A549 (cell line): ENCODE measurements at regions not wholly inside any gene's neighbourhood (a gene's known extent, or its start where the extent isn't known, plus 50 kb on each side); places are given as distances from the start of the nearest gene placed in this dataset.

Source experiments
- ATAC-seq, 2 experiments: fragments of 200-7000 bp in 1 of 2; fragments of >200 bp in 1 of 2; cut with Nextera tagmentation in 1 of 2; cut with Tn5 transposase in 1 of 2; 3 replicates each; pipeline versions ENCODE4 v1.8.0 to v1.9.1; 2018 to 2020; ENCODE audit warnings: mild to moderate bottlenecking in 1 of 2, moderate library complexity in 1 of 2
- CTCF ChIA-PET: fragments of 300-600 bp; sonication (Branson Sonifier 250); formaldehyde crosslinking; extraction: SDS; loops from one replicate; lab custom pipeline; 2021; ENCODE audit warnings: antibody characterized with exemption, inconsistent platforms; lab: Yijun Ruan, JAX
- POLR2A ChIA-PET: fragments of 350-600 bp; formaldehyde crosslinking; extraction: SDS; loops from one replicate; lab custom pipeline; 2021; ENCODE audit warnings: antibody characterized with exemption, inconsistent platforms; lab: Yijun Ruan, JAX
- DNase-seq, 2 experiments: peaks; one replicate each; pipeline versions ENCODE4 v3.0.0 to v3.0.0-alpha.2; 2011 to 2016; ENCODE audit warnings: low read depth in 1 of 2, low spot score in 1 of 2
- FAIRE-seq: peaks from 2 replicates; lab custom pipeline; 2011; peaks lifted over from hg19 to GRCh38; lab: Jason Lieb, UNC
- H3K27ac ChIP-seq, 2 experiments: fragments of >200 bp; sonication (Bioruptor Twin); formaldehyde crosslinking; 3 replicates each; pipeline ENCODE4 v1.5.1; 2016 to 2017
- H3K4me1 ChIP-seq: fragments of >200 bp; sonication (Bioruptor Twin); formaldehyde crosslinking; 3 replicates; pipeline ENCODE4 v1.6.1; 2016
- H3K4me2 ChIP-seq: fragments of >200 bp; sonication (Bioruptor Twin); formaldehyde crosslinking; 3 replicates; pipeline ENCODE4 v1.6.1; 2016
- H3K4me3 ChIP-seq: fragments of >200 bp; sonication (Bioruptor Twin); formaldehyde crosslinking; 3 replicates; pipeline ENCODE4 v1.5.1; 2016
- H3K9me3 ChIP-seq: fragments of >200 bp; sonication (Bioruptor Twin); formaldehyde crosslinking; 3 replicates; pipeline ENCODE4 v1.6.1; 2016
- BHLHE40 ChIP-seq: IDR thresholded peaks from 2 replicates; pipeline ENCODE4 v1.6.1; 2012; ENCODE audit warnings: low read depth, low read length, inconsistent platforms
- CBX8 ChIP-seq: fragments of 200-600 bp; sonication (generic); IDR thresholded peaks from 2 replicates; pipeline ENCODE4 v1.6.1; 2016
- CEBPB ChIP-seq, 2 experiments: fragments of >200 bp in 1 of 2; sonication (Bioruptor Twin) in 1 of 2; formaldehyde crosslinking in 1 of 2; IDR thresholded peaks; 2 replicates each; pipeline ENCODE4 v1.6.1; 2012 to 2016
- CTCF ChIP-seq: fragments of >200 bp; sonication (Bioruptor Twin); formaldehyde crosslinking; IDR thresholded peaks from 3 replicates; pipeline ENCODE4 v1.5.1; 2016
- E2F6 ChIP-seq: IDR thresholded peaks from 2 replicates; pipeline ENCODE4 v1.6.1; 2012; ENCODE audit warnings: low read depth, borderline replicate concordance
- ELK1 ChIP-seq: fragments of 150-350 bp; IDR thresholded peaks from 2 replicates; pipeline ENCODE4 v1.6.1; 2014; ENCODE audit warnings: low read depth, mild to moderate bottlenecking, low read length
- FOSB ChIP-seq: fragments of 250-450 bp; sonication (Bioruptor Pico); IDR thresholded peaks from 2 replicates; pipeline ENCODE4 v1.5.0; 2020; ENCODE audit warnings: mild to moderate bottlenecking, moderate library complexity
- FOSL2 ChIP-seq, 2 experiments: fragments of 450-650 bp in 1 of 2; fragments of >200 bp in 1 of 2; sonication (Bioruptor Twin) in 1 of 2; formaldehyde crosslinking; IDR thresholded peaks; 2 replicates each; pipeline versions ENCODE4 v1.5.0 to v1.6.1; 2016 to 2020; ENCODE audit warnings: mild to moderate bottlenecking in 1 of 2, moderate library complexity in 1 of 2
- FOXS1 ChIP-seq: fragments of 250-450 bp; sonication (Bioruptor Pico); IDR thresholded peaks from 2 replicates; pipeline ENCODE4 v1.5.0; 2020; ENCODE audit warnings: mild to moderate bottlenecking, moderate library complexity
- GATA3 ChIP-seq: IDR thresholded peaks from 2 replicates; pipeline ENCODE4 v1.6.1; 2012; ENCODE audit warnings: borderline replicate concordance
- HDAC2 ChIP-seq: fragments of 200-600 bp; sonication (generic); IDR thresholded peaks from 2 replicates; pipeline ENCODE4 v1.6.1; 2016
- HES2 ChIP-seq: fragments of >200 bp; sonication (Bioruptor Twin); formaldehyde crosslinking; IDR thresholded peaks from 2 replicates; pipeline ENCODE4 v1.6.1; 2016
- HOXB5 ChIP-seq: fragments of 250-450 bp; sonication (Bioruptor Pico); IDR thresholded peaks from 2 replicates; pipeline ENCODE4 v1.5.0; 2020; ENCODE audit warnings: mild to moderate bottlenecking, moderate library complexity
- JUN ChIP-seq, 2 experiments: fragments of >200 bp; sonication (Bioruptor Twin); formaldehyde crosslinking; IDR thresholded peaks; 2 replicates in 1 of 2; 3 replicates in 1 of 2; pipeline ENCODE4 v1.6.1; 2016 to 2017
- JUNB ChIP-seq: fragments of >200 bp; sonication (Bioruptor Twin); formaldehyde crosslinking; IDR thresholded peaks from 2 replicates; pipeline ENCODE4 v1.6.1; 2016
- MAZ ChIP-seq: fragments of 150-350 bp; IDR thresholded peaks from 2 replicates; pipeline ENCODE4 v1.6.1; 2014; ENCODE audit warnings: antibody characterized with exemption, low read depth, low read length, borderline replicate concordance
- NFE2L2 ChIP-seq: fragments of 150-350 bp; conservative IDR thresholded peaks from 2 replicates; pipeline ENCODE4 v1.6.1; 2014; ENCODE audit warnings: low read length
- NPAS2 ChIP-seq: fragments of 250-450 bp; sonication (Bioruptor Pico); IDR thresholded peaks from 2 replicates; pipeline ENCODE4 v1.8.0; 2022; ENCODE audit warnings: mild to moderate bottlenecking, moderate library complexity, borderline replicate concordance
- PBX3 ChIP-seq: IDR thresholded peaks from 2 replicates; pipeline ENCODE4 v1.6.1; 2012
- PHF8 ChIP-seq: fragments of 200-600 bp; sonication (generic); IDR thresholded peaks from 2 replicates; pipeline ENCODE4 v1.6.1; 2016; ENCODE audit warnings: low read depth, mild to moderate bottlenecking, antibody characterized with exemption, moderate library complexity, borderline replicate concordance
- POLR2AphosphoS2 ChIP-seq: conservative IDR thresholded peaks from 2 replicates; pipeline ENCODE4 v1.6.1; 2012; ENCODE audit warnings: low read length, improper control_type of control experiment, inconsistent platforms
- RAD21 ChIP-seq, 2 experiments: fragments of >200 bp in 1 of 2; sonication (Bioruptor Twin) in 1 of 2; formaldehyde crosslinking in 1 of 2; IDR thresholded peaks in 1 of 2; conservative IDR thresholded peaks in 1 of 2; 2 replicates in 1 of 2; 3 replicates in 1 of 2; pipeline ENCODE4 v1.6.1; 2012 to 2018; ENCODE audit warnings: inconsistent platforms in 1 of 2
- RARB ChIP-seq: fragments of 250-450 bp; sonication (Bioruptor Pico); IDR thresholded peaks from 2 replicates; pipeline ENCODE4 v1.8.0; 2021; ENCODE audit warnings: mild to moderate bottlenecking, moderate library complexity
- RFX5 ChIP-seq: fragments of 450-650 bp; IDR thresholded peaks from 2 replicates; pipeline ENCODE4 v1.7.1; 2014; ENCODE audit warnings: antibody characterized with exemption, mild to moderate bottlenecking, moderate library complexity
- SMC3 ChIP-seq: fragments of >200 bp; sonication (Bioruptor Twin); formaldehyde crosslinking; IDR thresholded peaks from 3 replicates; pipeline ENCODE4 v1.6.1; 2018; ENCODE audit warnings: inconsistent platforms
- SREBF2 ChIP-seq: fragments of 450-650 bp; IDR thresholded peaks from 2 replicates; pipeline ENCODE4 v1.6.1; 2014; ENCODE audit warnings: mild to moderate bottlenecking, moderate library complexity
- TP53 ChIP-seq: fragments of 250-450 bp; sonication (Bioruptor Pico); IDR thresholded peaks from 2 replicates; pipeline ENCODE4 v1.5.0; 2021; ENCODE audit warnings: mild to moderate bottlenecking, moderate library complexity
- ZNF302 ChIP-seq: fragments of 250-450 bp; sonication (Bioruptor Pico); IDR thresholded peaks from 2 replicates; pipeline ENCODE4 v1.9.0; 2021; ENCODE audit warnings: inconsistent platforms, mild to moderate bottlenecking, moderate library complexity
- WGBS: methylation state at CpG from one replicate; pipeline ENCODE4 v1.1.6; 2017; ENCODE audit errors: missing lambda C conversion rate; 5-methylcytosine and 5-hydroxymethylcytosine counted together

- TF ChIP-seq MAZ (no peak), PHF8 (no peak), HOXB5 (no peak), ELK1 (no peak), CEBPB (IDR thresholded peaks at IDR 0.05) (0 out of 4 replicates have a peak, but pooled peaks of 1 of the 2 experiments have one; percentile 10), TP53 (CRISPR knock-in tag) (no peak), RAD21 (conservative IDR thresholded peaks at IDR 0.05 in 1 of 2, IDR thresholded peaks at IDR 0.05 in 1 of 2) (no peak)
- CTCF ChIA-PET, result interaction anchor here (1.3 kb wide), 1 partner anchor 25 kb away, joined by 3 read pairs; no protein-coding TSS in a partner anchor
- no peak overlapping the region for H3K4me3 ChIP-seq
- ATAC-seq, result peak; percentile 78 to 80
- peaks cover 10% of the 10 kb centered on the region for H3K4me1 ChIP-seq
- no peak for FAIRE-seq
- 25% methylated on average over 9 of the region's 9 CpGs for WGBS
- no peaks in the 10 kb centered on the region for H3K9me3 ChIP-seq
- H3K27ac ChIP-seq, result peak overlapping the region; percentile 55 to 68; a peak in 4 of 6 replicates
- peak overlapping the region; percentile 61 for H3K4me2 ChIP-seq
- peak in 1 of 2 experiments; percentile 1 for DNase-seq
- POLR2A ChIA-PET, result no interaction called here
These were observed 599.2 kb upstream of the LUZP2 start for GRCh38 chr11:23897453-23898286.

- peak overlapping the region; percentile 48 to 71 for H3K27ac ChIP-seq
- WGBS, result 5% methylated on average over 7 of the region's 7 CpGs
- CTCF ChIA-PET, result no interaction called here
These were observed 593.7 kb upstream of the LUZP2 start for GRCh38 chr11:23903044-23903704.

GRCh38 chr11:23919455-23919854 lies 577.4 kb upstream of the LUZP2 start:
- ChIA-PET POLR2A (no interaction called here), CTCF (no interaction called here)
- H3K4me2 ChIP-seq, result no peak overlapping the region
- no peak overlapping the region for H3K4me3 ChIP-seq
- no peaks in the 10 kb centered on the region for H3K9me3 ChIP-seq
- TF ChIP-seq HDAC2 (no peak), PBX3 (no peak), FOSB (CRISPR knock-in tag) (no peak), RARB (CRISPR knock-in tag) (no peak), JUN (IDR thresholded peaks at IDR 0.05) (no peak), FOXS1 (CRISPR knock-in tag) (no peak), HES2 (no peak), CBX8 (no peak), CTCF (no peak), E2F6 (no peak), BHLHE40 (no peak), SREBF2 (no peak), SMC3 (no peak), ZNF302 (CRISPR knock-in tag) (no peak), NPAS2 (no peak), NFE2L2 (no peak), RFX5 (no peak), POLR2AphosphoS2 (no peak)
- WGBS, result 75% methylated on average over 2 of the region's 2 CpGs
- no peak for FAIRE-seq
- DNase-seq, result no peak
- no peak overlapping the region for H3K27ac ChIP-seq
- H3K4me1 ChIP-seq, result no peaks in the 10 kb centered on the region
- ATAC-seq, result no peak

More at GRCh38 chr11:23903044-23903704, 593.7 kb upstream of the LUZP2 start:
- Histone ChIP-seq H3K9me3 (no peaks in the 10 kb centered on the region; the same call in 2 of the 3 replicates), H3K4me1 (peaks cover 8% of the 10 kb centered on the region), H3K4me3 (no peak overlapping the region), H3K4me2 (peak overlapping the region; percentile 50)
- ATAC-seq (peak; percentile 90 to 94), DNase-seq (peak in 1 of 2 experiments; percentile 60), FAIRE-seq (no peak)
- no peak for TF ChIP-seq HOXB5
- TF ChIP-seq FOSL2 (IDR thresholded peaks at IDR 0.05), result peak; percentile 53; the same call in 1 of the 2 replicates
- peak; percentile 84 for TF ChIP-seq FOSL2 (CRISPR knock-in tag; IDR thresholded peaks at IDR 0.05)
- TF ChIP-seq JUNB, result peak; percentile 68
- peak; percentile 29; the same call in 1 of the 2 replicates for TF ChIP-seq GATA3
- POLR2A ChIA-PET, result interaction anchor here (0.5 kb wide), 1 partner anchor 85 kb away, joined by 3 read pairs; no protein-coding TSS in a partner anchor
